Astrocyte of the cerebellum (primary cell): ENCODE measurements at regions not wholly inside any gene's neighbourhood (a gene's known extent, or its start where the extent isn't known, plus 50 kb on each side); places are given as distances from the start of the nearest gene placed in this dataset.

Source experiments
- DNase-seq: peaks from one replicate; pipeline ENCODE4 v3.0.0-alpha.2; 2011; ENCODE audit warnings: low read depth
- H3K4me3 ChIP-seq: 2 replicates; pipeline ENCODE4 v1.5.1; 2011; ENCODE audit warnings: mild to moderate bottlenecking, low read depth, low read length, moderate library complexity
- in situ Hi-C: cut with HindIII; loops from 2 replicates; pipeline ENCODE4 v1.10.0; 2017; ENCODE audit warnings: low sequenced_read_pairs
- TF ChIP-seq, protein P1 (sequence below): IDR thresholded peaks from 2 replicates; pipeline ENCODE4 v1.5.1; 2012; ENCODE audit warnings: low read length, low read depth, moderate library complexity, mild to moderate bottlenecking; ENCODE audit errors: missing control alignments

- no peak for DNase-seq
- in situ Hi-C loops, result no loop called here
- TF ChIP-seq, protein P1, sequence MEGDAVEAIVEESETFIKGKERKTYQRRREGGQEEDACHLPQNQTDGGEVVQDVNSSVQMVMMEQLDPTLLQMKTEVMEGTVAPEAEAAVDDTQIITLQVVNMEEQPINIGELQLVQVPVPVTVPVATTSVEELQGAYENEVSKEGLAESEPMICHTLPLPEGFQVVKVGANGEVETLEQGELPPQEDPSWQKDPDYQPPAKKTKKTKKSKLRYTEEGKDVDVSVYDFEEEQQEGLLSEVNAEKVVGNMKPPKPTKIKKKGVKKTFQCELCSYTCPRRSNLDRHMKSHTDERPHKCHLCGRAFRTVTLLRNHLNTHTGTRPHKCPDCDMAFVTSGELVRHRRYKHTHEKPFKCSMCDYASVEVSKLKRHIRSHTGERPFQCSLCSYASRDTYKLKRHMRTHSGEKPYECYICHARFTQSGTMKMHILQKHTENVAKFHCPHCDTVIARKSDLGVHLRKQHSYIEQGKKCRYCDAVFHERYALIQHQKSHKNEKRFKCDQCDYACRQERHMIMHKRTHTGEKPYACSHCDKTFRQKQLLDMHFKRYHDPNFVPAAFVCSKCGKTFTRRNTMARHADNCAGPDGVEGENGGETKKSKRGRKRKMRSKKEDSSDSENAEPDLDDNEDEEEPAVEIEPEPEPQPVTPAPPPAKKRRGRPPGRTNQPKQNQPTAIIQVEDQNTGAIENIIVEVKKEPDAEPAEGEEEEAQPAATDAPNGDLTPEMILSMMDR, result no peak
- H3K4me3 ChIP-seq, result no peak overlapping the region
Measured at GRCh38 chr1:67991546-67991945, 58.9 kb downstream of the DIRAS3 start.

GRCh38 chr1:67988066-67988465 lies 62.4 kb downstream of the DIRAS3 start:
- DNase-seq, result no peak
- H3K4me3 ChIP-seq, result no peak overlapping the region
- TF ChIP-seq, protein P1, result no peak
- in situ Hi-C loops, result no loop called here

GRCh38 chr1:67987046-67987799 lies 63.2 kb downstream of the DIRAS3 start:
- DNase-seq, result peak; percentile 85
- no peak overlapping the region for H3K4me3 ChIP-seq
- in situ Hi-C loops, result no loop called here
- TF ChIP-seq, protein P1, result no peak

DNA sequence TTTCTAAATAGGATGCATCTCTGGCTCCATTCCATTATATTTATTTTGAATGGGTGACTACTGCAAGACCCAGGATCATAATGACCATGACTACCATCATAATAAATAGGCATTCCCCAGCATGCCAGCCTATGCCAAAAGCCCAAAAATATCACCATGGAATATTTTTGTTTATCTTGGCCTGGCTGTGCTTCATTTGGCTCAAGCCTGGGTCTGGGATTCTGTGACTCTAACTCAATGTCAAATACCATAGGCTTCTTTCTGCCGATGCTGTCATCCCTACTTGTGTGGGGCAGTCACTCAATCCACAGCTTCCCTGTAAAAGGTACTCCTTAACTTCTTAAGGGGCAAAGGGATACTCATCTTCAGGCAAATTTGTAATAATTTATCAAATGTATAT lies 66.6 kb downstream of the DIRAS3 start:
- TF ChIP-seq, protein P1, result no peak
- in situ Hi-C loops, result no loop called here

DNA sequence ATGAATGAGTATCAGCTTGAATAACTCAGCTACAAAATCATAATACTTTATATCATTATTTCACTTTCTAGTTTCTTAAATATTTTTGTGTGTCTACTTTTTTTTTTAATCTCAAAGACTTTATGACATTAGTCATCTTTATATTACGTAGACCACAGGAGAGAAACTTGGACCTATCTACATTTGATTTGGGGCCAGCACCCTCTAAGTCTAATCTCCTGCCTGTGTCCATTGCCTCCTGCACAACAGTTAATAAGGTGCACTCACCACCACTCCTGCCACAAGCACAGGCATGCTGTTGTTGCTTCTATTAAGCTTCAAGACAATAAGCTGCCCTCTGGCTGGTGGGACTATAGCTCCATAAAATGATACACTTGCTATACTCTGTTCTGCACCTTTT lies 70.4 kb downstream of the DIRAS3 start:
- in situ Hi-C loops, result no loop called here
- no peak overlapping the region for H3K4me3 ChIP-seq
- DNase-seq, result no peak
- TF ChIP-seq, protein P1, result no peak

More for the DNA sequence above, 66.6 kb downstream of the DIRAS3 start:
- DNase-seq, result no peak
- H3K4me3 ChIP-seq, result no peak overlapping the region

GRCh38 chr1:67979532-67979931 lies 70.9 kb downstream of the DIRAS3 start:
- no peak overlapping the region for H3K4me3 ChIP-seq
- TF ChIP-seq, protein P1, result no peak
- in situ Hi-C loops, result no loop called here
- no peak for DNase-seq
